ENCODE measurements at regions not wholly inside any gene's neighbourhood (a gene's known extent, or its start where the extent isn't known, plus 50 kb on each side); places are given as distances from the start of the nearest gene placed in this dataset.

DNA sequence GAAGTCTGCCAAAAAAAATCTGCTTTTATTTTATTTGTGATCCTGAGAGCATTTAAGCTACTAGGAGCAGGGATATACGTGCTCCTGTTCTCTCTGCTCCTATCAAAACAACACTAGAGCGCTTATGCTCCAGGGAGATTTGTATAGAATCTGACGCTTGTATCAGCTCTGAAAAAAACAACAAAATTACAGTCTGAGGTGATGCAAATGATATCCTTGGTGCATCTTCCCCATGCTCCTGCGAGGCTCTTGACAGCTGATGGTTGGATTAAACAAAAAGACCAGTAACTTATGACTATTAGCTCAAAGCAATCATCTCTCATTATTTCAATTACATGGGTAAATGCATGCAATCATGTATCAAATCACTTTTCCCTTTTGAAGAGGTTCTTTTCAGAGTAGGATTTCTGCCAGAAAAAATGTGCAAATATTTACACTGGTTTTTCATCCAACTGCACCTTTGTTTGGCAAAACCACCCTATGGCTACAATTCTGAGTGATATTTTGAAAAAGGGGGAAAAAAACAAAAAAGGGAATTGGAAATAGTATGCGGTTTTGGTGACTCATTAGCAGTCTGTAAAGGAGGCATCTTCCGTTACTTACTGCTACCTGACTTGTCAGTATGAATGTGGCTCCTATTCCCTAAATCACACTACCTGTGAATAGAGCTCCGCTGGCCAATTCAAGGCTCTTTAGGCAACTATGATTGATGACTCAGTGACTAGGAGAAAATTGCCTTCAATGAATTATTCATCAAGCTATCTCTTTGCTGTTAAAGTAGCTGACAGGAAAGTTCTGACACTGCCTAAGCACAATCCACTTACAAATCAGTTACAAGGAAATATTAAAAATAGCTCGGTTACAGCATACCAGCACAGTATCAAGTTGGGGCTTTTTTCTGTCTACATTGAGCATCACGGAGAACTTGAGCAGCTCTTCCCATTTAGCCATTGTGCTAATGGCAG is 450.0 kb downstream of the FOXG1 start:
- no peaks in the 10 kb centered on the region for H3K4me1 Mint-ChIP-seq (ENCODE audit: low read depth)
- H3K4me3 Mint-ChIP-seq, result no peak overlapping the region
- no peaks in the 10 kb centered on the region for H3K27me3 Mint-ChIP-seq (ENCODE audit: low read depth)
- no peak overlapping the region for H3K27ac Mint-ChIP-seq
- no peaks in the 10 kb centered on the region for H3K36me3 Mint-ChIP-seq (ENCODE audit: low read depth)
- peaks cover 20% of the 10 kb centered on the region for H3K9me3 Mint-ChIP-seq

DNA sequence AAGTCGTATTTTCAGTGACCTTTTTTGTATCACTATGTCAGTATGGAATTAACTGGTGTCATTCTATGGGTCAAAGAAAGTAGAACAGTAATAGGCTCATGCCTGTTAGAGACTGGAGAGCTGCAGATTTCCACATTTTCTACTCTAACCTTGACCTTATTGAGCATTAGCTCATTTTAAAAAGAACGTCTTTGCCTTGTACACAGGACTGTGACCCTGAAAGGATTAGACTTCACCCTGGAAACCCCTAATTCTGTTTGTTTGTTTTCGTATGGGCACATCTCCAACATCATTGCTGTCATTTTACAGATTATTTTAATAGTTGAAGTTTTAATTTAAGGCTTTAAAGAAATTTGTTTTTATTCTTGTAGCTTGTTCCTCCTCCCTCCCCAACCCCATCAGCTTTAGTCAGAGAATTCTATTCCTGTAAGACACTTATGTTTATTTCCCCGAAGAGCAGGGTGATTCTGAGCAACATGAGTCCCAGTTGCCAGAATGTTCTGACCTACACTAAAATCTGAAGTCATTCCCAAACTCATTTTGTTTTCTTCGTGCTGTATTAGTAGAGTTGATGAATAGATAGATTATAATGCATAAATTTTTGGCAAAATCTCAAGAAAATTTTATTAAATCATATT is 451.3 kb downstream of the FOXG1 start:
- Mint-ChIP-seq H3K4me3 (no peak overlapping the region), H3K36me3 (ENCODE audit: low read depth) (no peaks in the 10 kb centered on the region), H3K27ac (no peak overlapping the region), H3K4me1 (ENCODE audit: low read depth) (no peaks in the 10 kb centered on the region), H3K27me3 (ENCODE audit: low read depth) (no peaks in the 10 kb centered on the region), H3K9me3 (peaks cover 16% of the 10 kb centered on the region)

DNA sequence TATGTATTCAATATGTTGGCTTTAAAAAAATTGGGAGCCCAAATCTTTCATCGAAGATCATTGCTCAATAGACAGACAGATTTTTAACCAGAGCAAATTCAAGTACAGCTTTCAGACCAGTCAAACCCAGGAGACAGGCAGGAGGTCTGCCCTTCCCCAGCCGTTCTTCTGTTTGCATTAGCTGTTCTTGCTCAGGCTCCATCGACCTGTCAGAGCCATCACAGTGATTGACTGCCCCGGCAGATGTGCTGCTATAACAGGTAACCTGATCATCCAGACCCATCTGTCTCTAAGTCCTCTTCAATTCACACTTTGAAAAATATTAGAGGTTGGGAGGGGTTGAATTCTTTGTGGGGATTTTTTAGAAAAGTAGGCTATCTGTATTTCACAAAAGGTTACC is 453.5 kb downstream of the FOXG1 start:
- H3K36me3 Mint-ChIP-seq (ENCODE audit: low read depth), result no peaks in the 10 kb centered on the region
- no peaks in the 10 kb centered on the region for H3K27me3 Mint-ChIP-seq (ENCODE audit: low read depth)
- H3K4me3 Mint-ChIP-seq, result no peak overlapping the region
- H3K27ac Mint-ChIP-seq, result no peak overlapping the region
- no peaks in the 10 kb centered on the region for H3K4me1 Mint-ChIP-seq (ENCODE audit: low read depth)
- peaks cover 3% of the 10 kb centered on the region for H3K9me3 Mint-ChIP-seq

DNA sequence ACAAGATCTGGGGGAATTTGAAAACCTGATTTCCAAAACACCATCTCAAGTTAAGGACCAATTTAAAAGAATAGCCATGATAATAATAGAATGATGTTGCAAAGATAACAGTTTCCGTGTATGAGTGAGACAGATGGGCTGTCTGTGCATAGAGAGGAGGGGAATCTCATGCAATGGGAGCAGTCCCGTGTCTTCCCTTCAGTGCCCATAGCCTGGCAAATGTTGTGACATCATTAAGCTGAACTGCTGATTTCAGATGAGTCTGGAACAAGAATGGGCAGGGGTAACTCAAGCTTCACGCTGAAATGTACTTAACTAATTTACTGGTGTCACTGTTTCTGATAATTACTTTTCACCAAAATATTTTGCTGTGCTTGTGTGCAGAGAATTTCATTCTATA is 454.0 kb downstream of the FOXG1 start:
- no peaks in the 10 kb centered on the region for H3K9me3 Mint-ChIP-seq
- no peaks in the 10 kb centered on the region for H3K36me3 Mint-ChIP-seq (ENCODE audit: low read depth)
- H3K27me3 Mint-ChIP-seq (ENCODE audit: low read depth), result no peaks in the 10 kb centered on the region
- no peak overlapping the region for H3K4me3 Mint-ChIP-seq
- H3K27ac Mint-ChIP-seq, result no peak overlapping the region
- no peaks in the 10 kb centered on the region for H3K4me1 Mint-ChIP-seq (ENCODE audit: low read depth)

DNA sequence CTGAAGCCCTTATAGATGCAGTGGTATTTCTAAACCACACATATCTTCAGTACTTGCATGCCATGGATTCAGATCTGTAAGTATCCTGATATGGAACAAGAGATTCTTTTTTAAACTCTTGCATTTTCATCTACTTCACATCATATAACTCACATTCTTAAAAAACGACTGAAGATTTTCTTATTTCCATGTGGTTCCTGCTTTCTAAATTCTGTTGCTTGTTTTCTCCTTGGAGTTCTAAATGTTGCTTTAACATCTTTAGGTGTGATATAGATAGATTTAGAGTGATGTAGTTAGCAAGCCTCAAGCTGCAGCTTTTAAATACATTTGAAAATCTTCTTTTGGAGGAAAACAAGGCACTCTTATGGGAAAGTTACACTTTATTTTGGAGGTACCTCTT is 455.4 kb downstream of the FOXG1 start:
- Mint-ChIP-seq H3K4me1 (ENCODE audit: low read depth) (no peaks in the 10 kb centered on the region), H3K36me3 (ENCODE audit: low read depth) (no peaks in the 10 kb centered on the region), H3K27me3 (ENCODE audit: low read depth) (no peaks in the 10 kb centered on the region), H3K27ac (no peak overlapping the region), H3K9me3 (no peaks in the 10 kb centered on the region), H3K4me3 (no peak overlapping the region)

DNA sequence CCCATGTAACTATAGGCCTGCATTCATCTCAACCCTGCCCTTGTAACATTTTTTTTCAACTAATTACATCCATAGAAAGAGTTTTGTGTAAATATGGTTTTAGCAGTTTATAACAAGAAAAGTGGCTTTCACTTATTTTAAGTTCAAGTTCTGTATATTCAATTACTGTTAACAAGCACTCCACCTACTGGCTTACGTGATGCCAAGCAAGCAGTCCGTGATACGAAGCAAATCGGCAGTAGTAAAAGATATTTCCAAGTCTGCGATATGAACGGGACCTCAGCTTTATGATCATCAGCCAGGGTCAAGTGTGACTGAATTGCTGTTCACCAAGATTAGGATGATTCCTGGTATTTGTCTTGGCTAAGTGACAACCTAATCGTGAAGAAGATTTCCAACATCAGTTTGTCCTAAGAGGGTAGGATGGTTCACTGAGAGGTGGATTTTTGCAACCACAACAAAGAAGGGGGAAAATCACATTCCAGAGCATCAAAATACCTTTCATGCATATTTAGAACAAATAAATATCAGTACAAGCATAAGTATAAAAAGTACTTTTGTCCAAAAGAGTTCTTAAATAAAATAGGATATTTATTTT is 456.2 kb downstream of the FOXG1 start:
- Mint-ChIP-seq H3K9me3 (no peaks in the 10 kb centered on the region), H3K27me3 (ENCODE audit: low read depth) (no peaks in the 10 kb centered on the region), H3K36me3 (ENCODE audit: low read depth) (no peaks in the 10 kb centered on the region), H3K4me3 (no peak overlapping the region), H3K27ac (no peak overlapping the region), H3K4me1 (ENCODE audit: low read depth) (no peaks in the 10 kb centered on the region)

DNA sequence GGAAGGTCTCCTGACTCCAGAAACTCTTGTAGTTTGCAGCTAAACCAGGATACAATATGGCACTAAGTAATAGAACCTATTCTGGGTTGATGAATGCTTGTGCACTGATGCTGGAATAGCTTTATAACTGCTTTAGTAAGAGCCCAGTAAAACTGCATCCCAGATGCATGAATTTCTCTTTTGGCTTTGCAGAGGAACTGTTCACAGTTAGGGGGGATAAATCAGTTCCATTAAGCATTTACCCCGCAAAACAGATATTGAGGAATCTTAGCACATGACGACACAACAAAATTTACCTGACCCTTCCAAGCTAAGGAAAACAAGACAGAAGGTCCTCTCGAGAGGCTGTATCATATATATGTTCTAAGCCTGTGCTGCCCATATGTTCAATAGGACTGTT is 457.4 kb downstream of the FOXG1 start:
- no peak overlapping the region for H3K27ac Mint-ChIP-seq
- no peaks in the 10 kb centered on the region for H3K27me3 Mint-ChIP-seq (ENCODE audit: low read depth)
- H3K4me3 Mint-ChIP-seq, result no peak overlapping the region
- H3K9me3 Mint-ChIP-seq, result no peaks in the 10 kb centered on the region
- no peaks in the 10 kb centered on the region for H3K36me3 Mint-ChIP-seq (ENCODE audit: low read depth)
- H3K4me1 Mint-ChIP-seq (ENCODE audit: low read depth), result no peaks in the 10 kb centered on the region

DNA sequence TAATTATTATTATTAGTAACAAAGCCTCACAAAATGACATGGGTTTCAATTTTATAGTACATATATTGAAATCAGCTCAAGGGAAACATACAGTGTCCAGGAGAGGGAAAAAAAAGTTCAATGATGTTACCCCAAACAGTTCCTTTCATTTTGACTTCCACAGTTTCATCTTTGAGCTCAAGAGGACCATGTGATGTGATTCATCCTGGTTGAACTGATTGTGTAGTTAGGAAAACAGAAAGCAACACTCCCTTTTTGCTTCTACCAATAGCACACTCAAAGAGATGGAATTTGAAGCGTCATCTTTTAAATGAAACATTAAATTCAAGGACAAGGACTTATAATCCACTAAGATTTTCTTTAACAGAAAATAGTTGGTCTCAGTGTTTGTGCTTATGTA is 461.0 kb downstream of the FOXG1 start:
- Mint-ChIP-seq H3K27me3 (ENCODE audit: low read depth) (no peaks in the 10 kb centered on the region), H3K36me3 (ENCODE audit: low read depth) (no peaks in the 10 kb centered on the region), H3K9me3 (no peaks in the 10 kb centered on the region), H3K4me1 (ENCODE audit: low read depth) (no peaks in the 10 kb centered on the region), H3K4me3 (no peak overlapping the region), H3K27ac (no peak overlapping the region)

DNA sequence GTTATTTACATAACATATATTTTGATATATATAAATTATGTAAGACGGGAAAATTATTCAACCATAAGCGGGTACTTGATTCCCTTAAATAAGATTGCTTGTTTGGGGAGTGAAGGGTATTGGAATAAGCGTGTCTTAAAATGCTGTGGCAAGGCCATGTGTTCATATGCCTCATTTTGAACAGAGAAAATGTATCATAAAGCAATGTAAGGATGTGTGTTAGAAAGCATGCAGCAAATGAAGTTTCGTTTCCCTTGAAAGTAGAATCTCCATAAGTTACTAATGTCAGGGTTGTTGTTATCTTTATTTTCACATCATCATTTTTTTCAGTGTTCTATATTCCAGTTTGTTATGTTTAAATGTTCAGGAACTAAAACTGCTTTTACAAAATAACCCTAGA is 465.6 kb downstream of the FOXG1 start:
- Mint-ChIP-seq H3K4me1 (ENCODE audit: low read depth) (no peaks in the 10 kb centered on the region), H3K4me3 (no peak overlapping the region), H3K36me3 (ENCODE audit: low read depth) (no peaks in the 10 kb centered on the region), H3K27me3 (ENCODE audit: low read depth) (no peaks in the 10 kb centered on the region), H3K27ac (no peak overlapping the region), H3K9me3 (no peaks in the 10 kb centered on the region)

DNA sequence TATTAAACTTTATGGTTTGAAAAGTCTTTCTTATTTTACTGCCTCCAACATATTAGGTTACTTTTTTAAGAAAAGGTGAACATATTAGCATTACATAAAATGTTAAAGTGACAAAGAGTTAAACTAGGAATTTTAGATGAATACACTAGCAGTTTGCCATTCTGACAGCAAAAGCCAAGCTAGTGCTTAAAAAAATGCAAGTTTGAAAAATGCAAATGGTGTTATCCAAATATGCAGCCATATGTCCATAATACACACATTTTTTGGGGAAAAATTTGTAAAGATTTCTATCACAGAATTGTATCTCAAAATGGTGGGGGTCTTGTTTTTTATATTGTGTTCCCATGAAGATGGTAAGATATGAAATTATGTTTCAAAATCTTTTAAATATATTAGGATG is 466.1 kb downstream of the FOXG1 start:
- H3K36me3 Mint-ChIP-seq (ENCODE audit: low read depth), result no peaks in the 10 kb centered on the region
- no peaks in the 10 kb centered on the region for H3K27me3 Mint-ChIP-seq (ENCODE audit: low read depth)
- peaks cover 4% of the 10 kb centered on the region for H3K9me3 Mint-ChIP-seq

DNA sequence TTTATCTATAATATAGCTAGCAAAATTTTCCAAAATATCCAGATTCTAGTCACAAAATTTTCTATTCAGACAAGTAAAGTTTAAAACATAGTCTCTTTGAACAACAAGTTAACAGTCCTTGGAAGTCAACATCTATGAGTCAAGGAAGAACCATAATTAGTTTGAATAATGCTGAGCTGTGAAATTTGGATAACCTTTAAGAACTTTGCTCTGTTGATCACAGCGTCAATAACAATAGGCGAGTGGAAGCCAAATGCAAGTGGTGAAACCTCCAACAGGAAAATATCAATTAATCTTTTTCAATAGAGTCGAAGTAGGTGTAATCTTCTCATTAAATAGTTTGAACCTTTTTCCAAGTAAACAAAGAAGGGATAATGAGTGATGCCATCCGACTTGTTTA is 466.6 kb downstream of the FOXG1 start:
- Mint-ChIP-seq H3K36me3 (ENCODE audit: low read depth) (no peaks in the 10 kb centered on the region), H3K4me3 (no peak overlapping the region), H3K27ac (no peak overlapping the region), H3K9me3 (peaks cover 4% of the 10 kb centered on the region), H3K27me3 (ENCODE audit: low read depth) (no peaks in the 10 kb centered on the region), H3K4me1 (ENCODE audit: low read depth) (no peaks in the 10 kb centered on the region)

More for the DNA sequence above, 466.1 kb downstream of the FOXG1 start:
- Mint-ChIP-seq H3K27ac (no peak overlapping the region), H3K4me3 (no peak overlapping the region), H3K4me1 (ENCODE audit: low read depth) (no peaks in the 10 kb centered on the region)

DNA sequence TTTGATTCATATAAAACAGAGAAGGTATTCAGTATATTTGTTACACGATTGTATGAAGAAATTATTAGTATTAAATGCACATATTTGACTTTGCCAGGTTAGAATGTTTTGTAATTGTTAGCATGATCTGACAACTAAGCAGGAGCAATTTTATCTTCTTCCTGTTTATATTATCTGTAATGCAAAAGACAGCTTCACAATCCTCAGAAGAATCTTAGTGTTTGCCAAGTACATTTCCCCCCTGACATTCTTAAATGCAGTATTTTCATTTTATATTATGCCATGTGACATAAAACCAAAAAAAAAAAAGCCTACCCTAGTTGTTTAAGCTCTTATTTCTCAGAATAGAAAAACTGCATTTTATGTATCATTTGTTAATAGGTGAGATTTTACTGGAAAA is 469.4 kb downstream of the FOXG1 start:
- Mint-ChIP-seq H3K36me3 (ENCODE audit: low read depth) (no peaks in the 10 kb centered on the region), H3K27me3 (ENCODE audit: low read depth) (no peaks in the 10 kb centered on the region), H3K27ac (no peak overlapping the region), H3K4me3 (no peak overlapping the region), H3K9me3 (peaks cover 8% of the 10 kb centered on the region), H3K4me1 (ENCODE audit: low read depth) (no peaks in the 10 kb centered on the region)

DNA sequence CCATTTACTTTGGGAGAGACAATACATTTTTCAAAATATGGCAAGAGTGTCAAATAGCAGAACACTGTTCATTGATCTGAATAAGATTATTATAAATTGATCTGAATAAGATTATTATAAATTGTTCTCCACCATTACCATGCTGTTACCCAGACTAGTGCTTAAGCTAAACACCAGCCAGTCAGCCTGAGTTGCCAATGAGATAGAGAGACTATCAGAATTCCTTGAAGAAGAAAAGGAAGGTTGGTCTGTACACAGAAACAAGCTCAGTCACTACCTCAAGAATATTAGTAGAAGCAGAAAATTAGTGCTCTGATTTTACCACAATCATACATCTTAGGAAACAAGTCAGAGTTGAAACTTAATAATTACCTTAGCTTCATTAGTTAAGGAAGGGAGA is 469.8 kb downstream of the FOXG1 start:
- Mint-ChIP-seq H3K4me1 (ENCODE audit: low read depth) (no peaks in the 10 kb centered on the region), H3K27me3 (ENCODE audit: low read depth) (no peaks in the 10 kb centered on the region), H3K4me3 (no peak overlapping the region), H3K36me3 (ENCODE audit: low read depth) (no peaks in the 10 kb centered on the region), H3K27ac (no peak overlapping the region), H3K9me3 (peaks cover 8% of the 10 kb centered on the region)

DNA sequence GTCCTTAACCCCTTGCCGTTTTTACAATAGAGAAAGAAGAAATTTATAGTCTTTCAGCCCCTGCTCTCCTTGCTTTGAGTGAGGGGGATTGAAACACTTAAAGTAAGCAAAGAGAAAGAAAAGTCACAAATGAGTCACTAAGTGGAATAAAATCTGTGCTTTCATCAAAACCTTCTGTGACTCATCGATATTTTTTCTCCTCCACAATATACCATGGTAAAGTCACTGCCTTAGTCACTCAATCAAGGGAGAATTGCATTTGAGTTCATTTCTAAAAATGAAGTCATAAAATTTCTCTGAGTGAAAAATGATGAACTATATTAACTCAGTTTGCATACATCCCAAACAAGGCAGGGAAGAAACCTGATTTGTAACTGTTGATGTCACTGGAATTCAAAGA is 470.3 kb downstream of the FOXG1 start:
- no peaks in the 10 kb centered on the region for H3K4me1 Mint-ChIP-seq (ENCODE audit: low read depth)
- no peaks in the 10 kb centered on the region for H3K27me3 Mint-ChIP-seq (ENCODE audit: low read depth)
- H3K27ac Mint-ChIP-seq, result no peak overlapping the region
- H3K4me3 Mint-ChIP-seq, result no peak overlapping the region
- peaks cover 8% of the 10 kb centered on the region for H3K9me3 Mint-ChIP-seq
- no peaks in the 10 kb centered on the region for H3K36me3 Mint-ChIP-seq (ENCODE audit: low read depth)

DNA sequence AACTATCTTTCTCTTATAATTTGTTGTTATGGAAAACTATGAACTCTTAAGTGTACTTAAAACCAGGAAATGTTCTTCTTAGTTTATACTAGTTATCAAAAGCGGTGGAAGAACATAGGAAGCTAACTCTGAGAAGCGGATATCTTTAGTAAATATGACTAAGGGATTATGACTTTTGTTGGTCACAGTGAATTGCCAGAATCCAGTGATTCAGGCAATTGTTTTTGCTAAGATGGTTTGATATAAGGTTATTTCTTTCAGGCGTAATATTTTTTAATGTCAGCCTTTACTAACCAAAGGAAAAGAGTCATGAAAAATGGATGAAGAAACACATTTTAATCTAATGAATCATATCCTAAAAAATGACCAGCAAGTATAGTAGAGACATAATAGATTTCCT is 473.5 kb downstream of the FOXG1 start:
- H3K27me3 Mint-ChIP-seq (ENCODE audit: low read depth), result no peaks in the 10 kb centered on the region
- H3K27ac Mint-ChIP-seq, result no peak overlapping the region
- H3K9me3 Mint-ChIP-seq, result peaks cover 11% of the 10 kb centered on the region
- no peaks in the 10 kb centered on the region for H3K4me1 Mint-ChIP-seq (ENCODE audit: low read depth)
- H3K36me3 Mint-ChIP-seq (ENCODE audit: low read depth), result no peaks in the 10 kb centered on the region
- no peak overlapping the region for H3K4me3 Mint-ChIP-seq
